HUDEP-2 (cell line): ENCODE measurements at regions not wholly inside any gene's neighbourhood (a gene's known extent, or its start where the extent isn't known, plus 50 kb on each side); places are given as distances from the start of the nearest gene placed in this dataset.
"Not testable (repeated sequence)": the region's sequence is repeated elsewhere in the genome, so short reads cannot be mapped to it uniquely, and the experiment has no call there.

ENCODE experiments used
- DNase-seq, 76 experiments: peaks; one replicate each; lab custom pipeline; 2025; ENCODE audit not compliant: unreplicated experiment in 76 of 76; lab: John Stamatoyannopoulos, UW

DNA sequence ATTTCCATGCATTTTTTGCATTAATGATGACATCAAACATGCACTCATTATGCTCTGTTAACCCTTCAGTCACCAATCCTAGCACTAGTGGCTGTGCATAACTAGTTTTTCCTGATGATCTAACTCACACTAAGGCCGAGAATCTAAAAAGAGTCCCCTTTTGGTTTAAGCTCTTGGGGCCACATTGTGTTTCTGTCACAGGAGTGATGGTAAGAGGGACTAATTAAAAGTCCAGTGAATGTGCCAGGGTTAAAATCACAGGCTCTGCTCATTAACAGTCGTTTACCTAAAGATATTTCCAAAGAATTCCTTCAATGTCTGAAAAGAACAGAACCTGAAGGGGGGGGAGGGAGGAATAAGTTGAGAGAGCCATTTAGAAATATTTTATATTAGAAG, 359.0 kb upstream of the ANKRD30A start:
- no peak for DNase-seq

GRCh38 chr10:36765782-36766414, 359.5 kb upstream of the ANKRD30A start:
- DNase-seq, result no peak

GRCh38 chr10:36764823-36765222, 360.6 kb upstream of the ANKRD30A start:
- no peak for DNase-seq

GRCh38 chr10:36761121-36761520, 364.3 kb upstream of the ANKRD30A start:
- no peak for DNase-seq

DNA sequence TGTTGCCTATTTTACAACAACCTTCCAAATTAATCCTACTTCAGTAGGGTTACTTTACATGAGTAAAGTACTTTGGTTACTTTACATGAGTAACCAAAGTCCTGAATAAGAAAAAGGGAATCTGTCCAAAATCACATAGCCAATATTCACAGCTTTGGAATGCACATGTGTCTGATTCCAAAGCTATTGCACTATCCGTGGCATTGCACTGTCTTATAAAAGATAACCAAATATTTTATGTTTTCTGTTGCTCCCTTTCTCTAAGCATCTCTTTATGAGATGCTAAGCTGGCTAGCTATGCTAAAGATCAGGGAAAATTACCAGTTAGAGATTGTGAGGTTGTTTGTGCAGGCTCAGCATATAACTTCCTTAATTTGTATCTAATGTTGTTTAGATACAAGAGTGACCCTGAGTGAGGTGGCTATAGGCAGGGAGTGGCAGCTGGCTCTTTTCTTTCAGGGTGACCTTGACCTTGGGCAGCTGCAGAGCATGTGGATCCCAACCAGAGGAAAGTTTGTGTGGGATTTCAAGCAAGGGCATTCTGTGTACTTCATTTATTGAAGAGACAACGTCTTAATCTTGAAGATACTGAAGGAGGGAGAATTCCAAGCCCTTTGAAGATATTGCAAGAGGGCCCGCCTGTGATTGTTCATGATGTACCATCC, 366.1 kb upstream of the ANKRD30A start:
- no peak for DNase-seq

DNA sequence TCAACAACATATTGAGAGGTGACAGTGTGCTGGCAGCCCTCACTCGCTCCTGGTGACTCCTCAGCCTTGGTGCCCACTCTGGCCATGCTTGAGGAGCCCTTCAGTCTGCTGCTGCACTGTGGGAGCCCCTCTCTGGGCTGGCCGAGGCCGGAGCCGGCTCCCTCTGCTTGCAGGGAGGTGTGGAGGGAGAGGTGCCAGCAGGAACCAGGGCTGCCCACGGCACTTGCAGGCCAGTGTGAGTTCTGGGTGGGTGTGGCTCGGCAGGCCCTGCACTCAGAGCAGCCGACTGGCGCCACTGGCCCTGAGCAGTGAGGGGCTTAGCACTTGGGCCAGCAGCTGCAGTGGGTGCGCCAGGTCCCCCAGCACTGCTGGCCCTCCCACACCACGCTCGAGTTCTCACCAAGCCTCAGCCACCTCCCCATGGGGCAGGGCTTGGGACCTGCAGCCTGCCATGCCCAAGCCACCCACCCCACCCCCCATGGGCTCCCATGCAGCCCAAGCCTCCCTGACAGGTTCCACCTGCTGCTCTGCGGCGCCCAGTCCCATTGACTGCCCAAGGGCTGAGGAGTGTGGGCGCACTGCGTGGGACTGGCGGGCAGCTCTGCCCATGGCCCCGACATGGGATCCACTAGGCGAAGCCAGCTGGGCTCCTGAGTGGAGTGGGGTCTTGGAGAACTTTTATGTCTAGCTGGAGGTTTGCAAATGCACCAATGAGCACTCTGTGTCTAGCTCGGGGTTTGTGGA, 377.1 kb upstream of the ANKRD30A start:
- DNase-seq, result no peak

DNA sequence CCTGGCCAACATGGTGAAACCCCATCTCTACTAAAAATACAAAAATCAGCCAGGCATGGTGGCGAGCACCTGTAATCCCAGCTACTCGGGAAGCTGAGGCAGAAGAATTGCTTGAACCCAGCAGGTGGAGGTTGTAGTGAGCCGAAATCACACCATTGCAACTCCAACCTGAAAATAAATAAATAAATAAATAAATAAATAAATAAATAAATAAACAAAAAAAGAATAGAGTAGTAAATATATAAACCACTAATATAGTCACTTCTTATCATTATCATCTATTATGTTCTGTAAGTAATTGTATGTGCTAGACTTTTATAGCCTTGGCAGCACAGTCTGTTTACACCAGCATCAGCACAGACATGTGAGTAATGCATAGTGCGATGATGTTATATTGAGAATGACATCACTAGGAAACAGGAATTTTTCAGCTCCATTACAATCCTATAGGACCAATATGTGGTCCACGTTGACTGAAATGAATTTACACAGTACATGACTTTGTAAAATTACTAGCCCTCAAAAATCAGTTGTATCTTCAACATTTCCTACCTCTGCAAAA, 385.4 kb upstream of the ANKRD30A start:
- no peak for DNase-seq

DNA sequence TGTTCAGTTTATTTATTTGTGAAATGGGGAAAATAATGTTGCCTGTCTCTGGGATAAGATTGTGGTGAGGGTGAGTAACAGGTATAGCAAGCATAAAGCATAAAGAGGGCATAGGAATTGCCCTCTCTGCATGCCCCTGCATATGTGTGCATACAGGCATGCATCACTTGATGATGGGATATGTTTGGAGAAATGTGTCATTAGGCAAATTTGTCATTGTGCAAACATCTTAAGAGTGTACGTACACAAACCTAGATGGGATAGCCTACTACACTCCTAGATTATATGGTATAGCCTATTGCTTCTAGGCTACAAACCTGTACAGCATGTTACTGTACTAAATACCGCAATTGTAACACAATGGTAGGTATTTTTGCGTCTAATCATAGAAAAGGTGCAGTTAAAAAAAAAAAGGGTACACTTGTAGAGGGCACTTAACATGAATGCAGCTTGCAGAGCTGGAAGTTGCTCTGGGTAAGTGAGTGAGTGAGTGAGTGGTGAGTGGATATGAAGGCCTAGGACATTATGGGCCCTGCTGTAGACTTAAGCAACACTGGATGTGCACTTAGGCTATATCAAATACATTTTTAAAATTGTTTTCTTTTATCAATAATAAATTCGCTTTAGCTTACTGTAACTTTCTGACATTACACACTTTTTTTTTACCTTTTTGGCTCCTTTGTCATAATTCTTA, 386.5 kb upstream of the ANKRD30A start:
- no peak for DNase-seq

DNA sequence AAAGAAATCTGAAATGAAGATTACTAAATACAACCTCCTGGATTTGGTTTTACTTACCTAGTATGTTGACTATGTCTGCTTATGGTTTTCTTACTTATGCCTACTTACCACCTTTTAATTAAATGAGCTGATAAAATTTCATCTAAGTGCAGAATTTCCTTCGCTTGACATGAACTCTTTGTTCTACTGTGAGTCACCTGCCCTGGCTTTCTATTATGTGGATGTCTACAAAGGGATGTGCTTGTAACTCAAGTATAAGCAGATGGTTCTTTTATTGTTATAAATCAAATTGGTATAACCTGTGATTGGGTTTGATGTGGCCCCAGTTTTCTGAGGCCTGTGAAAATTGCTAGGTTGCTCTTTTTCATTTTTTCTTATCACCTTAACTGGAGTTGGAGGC, 389.1 kb upstream of the ANKRD30A start:
- no peak for DNase-seq

DNA sequence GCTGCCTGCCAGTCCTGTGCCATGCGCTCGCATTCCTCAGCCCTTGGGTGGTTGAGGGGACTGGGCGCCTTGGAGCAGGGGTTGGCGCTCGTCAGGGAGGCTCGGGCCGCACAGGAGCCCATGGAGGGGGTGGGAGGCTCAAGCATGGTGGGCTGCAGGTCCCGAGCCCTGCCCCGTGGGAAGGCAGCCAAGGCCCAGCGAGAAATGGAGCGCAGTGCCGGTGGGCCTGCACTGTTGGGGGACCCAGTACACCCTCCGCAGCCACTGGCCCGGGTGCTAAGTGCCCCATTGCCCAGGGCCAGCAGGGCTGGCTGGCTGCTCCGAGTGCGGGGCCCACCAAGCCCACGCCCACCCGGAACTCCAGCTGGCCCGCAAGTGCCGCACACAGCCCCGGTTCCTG, 390.8 kb upstream of the ANKRD30A start:
- DNase-seq, result not testable (repeated sequence)

GRCh38 chr10:36730316-36730715, 395.1 kb upstream of the ANKRD30A start:
- no peak for DNase-seq

DNA sequence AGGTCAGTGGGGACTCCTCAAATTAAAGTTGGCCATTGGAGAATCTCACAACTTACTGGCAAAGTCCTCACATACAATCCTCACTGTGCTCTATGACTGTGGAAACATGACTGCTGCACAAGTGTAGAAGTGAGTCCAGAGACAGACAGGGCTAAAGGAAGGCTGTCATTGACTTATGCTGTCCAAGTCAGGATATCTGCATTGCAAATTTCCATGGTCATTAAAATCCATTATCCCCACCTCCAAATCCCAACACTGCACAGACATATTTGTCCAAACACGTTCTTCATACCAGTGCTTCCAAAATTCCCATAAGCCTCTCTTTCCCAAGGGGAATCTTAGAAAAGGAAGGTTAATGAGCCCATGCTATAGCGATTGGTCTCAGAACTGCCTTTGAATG, 396.8 kb upstream of the ANKRD30A start:
- no peak for DNase-seq

GRCh38 chr10:36725581-36726520, 399.5 kb upstream of the ANKRD30A start:
- DNase-seq, result no peak

DNA sequence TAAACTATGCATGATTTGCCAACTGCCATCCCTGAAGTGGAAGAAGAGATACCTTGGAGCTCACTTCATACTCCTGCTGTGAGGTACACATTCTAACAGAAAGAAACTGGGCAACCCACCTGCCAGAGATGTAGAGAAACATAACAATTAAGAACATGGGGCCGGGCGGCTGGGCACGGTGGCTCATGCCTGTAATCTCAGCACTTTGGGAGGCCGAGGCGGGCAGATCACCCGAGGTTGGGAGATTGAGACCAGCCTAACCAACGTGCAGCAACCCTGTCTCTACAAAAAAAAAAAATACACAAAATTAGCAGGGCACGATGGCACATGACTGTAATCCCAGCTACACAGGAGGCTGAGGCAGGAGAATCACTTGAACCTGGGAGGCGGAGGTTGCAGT, 402.6 kb upstream of the ANKRD30A start:
- DNase-seq, result no peak

GRCh38 chr10:36721871-36722270, 403.5 kb upstream of the ANKRD30A start:
- DNase-seq, result no peak

GRCh38 chr10:36720895-36721294, 404.5 kb upstream of the ANKRD30A start:
- no peak for DNase-seq

GRCh38 chr10:36717118-36717517, 408.3 kb upstream of the ANKRD30A start:
- no peak for DNase-seq

GRCh38 chr10:36716291-36716690, 409.1 kb upstream of the ANKRD30A start:
- DNase-seq, result no peak

GRCh38 chr10:36712695-36713094, 412.7 kb upstream of the ANKRD30A start:
- DNase-seq, result no peak

GRCh38 chr10:36711361-36711760, 414.0 kb upstream of the ANKRD30A start:
- no peak for DNase-seq
